GM23338 (cell line): ENCODE measurements at regions not wholly inside any gene's neighbourhood (a gene's known extent, or its start where the extent isn't known, plus 50 kb on each side); places are given as distances from the start of the nearest gene placed in this dataset.

Source experiments
- ATAC-seq: fragments of 200-7000 bp; cut with Tn5 transposase; 3 replicates; pipeline ENCODE4 v1.9.1; 2020
- DNase-seq: peaks from one replicate; pipeline ENCODE4 v3.0.0-alpha.2; 2015; ENCODE audit warnings: low spot score
- H2AFZ ChIP-seq: fragments of 200-600 bp; sonication (generic); 2 replicates; pipeline ENCODE4 v1.8.0; 2016; ENCODE audit warnings: antibody characterized with exemption, mild to moderate bottlenecking, moderate library complexity
- H3F3A ChIP-seq: fragments of 200-600 bp; sonication (generic); replicated peaks from 2 replicates; pipeline ENCODE4 v1.8.0; 2017; ENCODE audit warnings: antibody characterized with exemption, mixed run types, low read depth
- H3K27ac ChIP-seq: fragments of 200-600 bp; sonication (generic); 2 replicates; pipeline ENCODE4 v1.6.1; 2016; ENCODE audit warnings: low read depth
- H3K27me3 ChIP-seq: fragments of 200-600 bp; sonication (generic); 2 replicates; pipeline ENCODE4 v1.8.0; 2016; ENCODE audit warnings: mild to moderate bottlenecking, mixed run types, moderate library complexity; ENCODE audit not compliant: insufficient read depth
- H3K36me3 ChIP-seq: fragments of 200-600 bp; sonication (generic); 2 replicates; pipeline ENCODE4 v1.8.0; 2016; ENCODE audit warnings: mild to moderate bottlenecking; ENCODE audit not compliant: insufficient read depth
- H3K4me1 ChIP-seq: fragments of 200-600 bp; sonication (generic); 2 replicates; pipeline ENCODE4 v1.8.0; 2016; ENCODE audit warnings: mild to moderate bottlenecking, moderate library complexity; ENCODE audit not compliant: insufficient read depth
- H3K4me2 ChIP-seq: fragments of 200-600 bp; sonication (generic); 2 replicates; pipeline ENCODE4 v1.7.1; 2017; ENCODE audit warnings: mixed run types
- H3K4me3 ChIP-seq: fragments of 200-600 bp; sonication (generic); 2 replicates; pipeline ENCODE4 v1.6.1; 2016; ENCODE audit warnings: mixed run types
- H3K79me2 ChIP-seq: fragments of 200-600 bp; sonication (generic); replicated peaks from 2 replicates; pipeline ENCODE4 v1.8.0; 2017; ENCODE audit warnings: mild to moderate bottlenecking; ENCODE audit not compliant: insufficient read depth
- H3K9me2 ChIP-seq: fragments of 200-600 bp; sonication (generic); 2 replicates; pipeline ENCODE4 v1.8.0; 2017; ENCODE audit not compliant: insufficient read depth
- H4K20me1 ChIP-seq: fragments of 200-600 bp; sonication (generic); replicated peaks from 2 replicates; pipeline ENCODE4 v1.8.0; 2017; ENCODE audit warnings: mild to moderate bottlenecking; ENCODE audit not compliant: insufficient read depth
- H3K27ac Mint-ChIP-seq: 2 replicates; pipeline ENCODE4 v1.8.0; 2020; ENCODE audit warnings: inconsistent platforms, mild to moderate bottlenecking, moderate library complexity, mixed read lengths
- H3K27me3 Mint-ChIP-seq: 3 replicates; pipeline ENCODE4 v1.8.0; 2022; ENCODE audit warnings: low read depth, mild to moderate bottlenecking, moderate library complexity, mixed read lengths, inconsistent platforms; ENCODE audit not compliant: insufficient read depth, poor library complexity
- H3K36me3 Mint-ChIP-seq: 3 replicates; pipeline ENCODE4 v1.8.0; 2021; ENCODE audit warnings: low read depth, mild to moderate bottlenecking, inconsistent platforms, moderate library complexity, mixed read lengths
- H3K4me1 Mint-ChIP-seq: 3 replicates; pipeline ENCODE4 v1.8.0; 2020; ENCODE audit warnings: mild to moderate bottlenecking, inconsistent platforms, mixed read lengths
- H3K4me3 Mint-ChIP-seq: 3 replicates; pipeline ENCODE4 v1.8.0; 2021; ENCODE audit warnings: moderate library complexity, mild to moderate bottlenecking, inconsistent platforms, mixed read lengths
- H3K9me3 Mint-ChIP-seq: 3 replicates; pipeline ENCODE4 v1.8.0; 2020; ENCODE audit warnings: moderate library complexity, mild to moderate bottlenecking, inconsistent platforms, mixed read lengths
- CREB1 ChIP-seq: fragments of 250-450 bp; sonication (Bioruptor Pico); IDR thresholded peaks from 2 replicates; pipeline ENCODE4 v1.5.0; 2020; ENCODE audit warnings: low read depth, mild to moderate bottlenecking, moderate library complexity
- CTCF ChIP-seq, 2 experiments: fragments of 200-600 bp in 1 of 2; sonication (generic) in 1 of 2; conservative IDR thresholded peaks; 2 replicates each; pipeline versions ENCODE4 v1.5.1 to v1.6.1; 2016 to 2017; ENCODE audit warnings: antibody characterized with exemption in 2 of 2, low read depth in 2 of 2, mild to moderate bottlenecking in 2 of 2, moderate library complexity in 1 of 2
- JUNB ChIP-seq: IDR thresholded peaks from one replicate; pipeline ENCODE4 v1.6.1; 2016; ENCODE audit warnings: antibody characterized with exemption; ENCODE audit not compliant: unreplicated experiment
- POLR2AphosphoS5 ChIP-seq: IDR thresholded peaks from 2 replicates; pipeline ENCODE4 v1.6.1; 2016; ENCODE audit warnings: antibody characterized with exemption, low read depth
- REST ChIP-seq: IDR thresholded peaks from one replicate; pipeline ENCODE4 v1.6.1; 2018; ENCODE audit warnings: antibody characterized with exemption; ENCODE audit not compliant: unreplicated experiment
- ZNF114 ChIP-seq: fragments of 250-450 bp; sonication (Bioruptor Pico); IDR thresholded peaks from 2 replicates; pipeline ENCODE4 v1.5.0; 2020; ENCODE audit warnings: mild to moderate bottlenecking, moderate library complexity
- ZNF331 ChIP-seq: fragments of 250-450 bp; sonication (Bioruptor Pico); IDR thresholded peaks from 2 replicates; pipeline ENCODE4 v1.5.0; 2020; ENCODE audit warnings: low read depth, mild to moderate bottlenecking, moderate library complexity
- ZNF462 ChIP-seq: fragments of 250-450 bp; sonication (Bioruptor Pico); IDR thresholded peaks from 2 replicates; pipeline ENCODE4 v1.5.0; 2020; ENCODE audit warnings: mild to moderate bottlenecking, moderate library complexity

- no peak for TF ChIP-seq POLR2AphosphoS5
- TF ChIP-seq CTCF (conservative IDR thresholded peaks at IDR 0.05; ENCODE audit: low read depth in 2 of 2), result peak; percentile 45 to 64
- no peak for TF ChIP-seq CREB1 (CRISPR knock-in tag)
These were observed 169.0 kb upstream of the BCOR start (continued) for GRCh38 chrX:40266490-40267333.

- peaks cover 8% of the 10 kb centered on the region for H3K27me3 Mint-ChIP-seq
- Histone ChIP-seq H4K20me1 (no peaks in the 10 kb centered on the region), H3K4me3 (no peak overlapping the region), H3K79me2 (no peaks in the 10 kb centered on the region), H3F3A (no peaks in the 10 kb centered on the region), H2AFZ (no peak overlapping the region), H3K9me2 (no peaks in the 10 kb centered on the region), H3K27ac (no peak overlapping the region), H3K27me3 (peaks cover 14% of the 10 kb centered on the region; the same call in 1 of the 2 replicates), H3K36me3 (no peaks in the 10 kb centered on the region), H3K4me1 (no peaks in the 10 kb centered on the region; the same call in 1 of the 2 replicates), H3K4me2 (no peak overlapping the region)
- H3K4me1 Mint-ChIP-seq, result peaks cover 7% of the 10 kb centered on the region
- no peaks in the 10 kb centered on the region; the same call in 2 of the 3 replicates for H3K9me3 Mint-ChIP-seq
- ATAC-seq, result no peak
- DNase-seq, result no peak
- peaks cover 2% of the 10 kb centered on the region; the same call in 1 of the 3 replicates for H3K36me3 Mint-ChIP-seq
- TF ChIP-seq ZNF331 (CRISPR knock-in tag) (no peak), ZNF462 (CRISPR knock-in tag) (no peak), POLR2AphosphoS5 (no peak), REST (no peak), CTCF (conservative IDR thresholded peaks at IDR 0.05; ENCODE audit: low read depth in 2 of 2) (no peak), ZNF114 (no peak), CREB1 (CRISPR knock-in tag) (no peak), JUNB (no peak)
- H3K4me3 Mint-ChIP-seq, result no peak overlapping the region; the same call in 2 of the 3 replicates
- no peak overlapping the region for H3K27ac Mint-ChIP-seq
These were observed 168.2 kb upstream of the BCOR start for GRCh38 chrX:40265936-40266335.
